A549 (cell line): ENCODE measurements at regions not wholly inside any gene's neighbourhood (a gene's known extent, or its start where the extent isn't known, plus 50 kb on each side); places are given as distances from the start of the nearest gene placed in this dataset.
A peak's percentile ranks its signal among the peaks of the same experiment; 100 is the strongest.

Source experiments
- ATAC-seq, 2 experiments: fragments of 200-7000 bp in 1 of 2; fragments of >200 bp in 1 of 2; cut with Nextera tagmentation in 1 of 2; cut with Tn5 transposase in 1 of 2; 3 replicates each; pipeline versions ENCODE4 v1.8.0 to v1.9.1; 2018 to 2020; ENCODE audit warnings: mild to moderate bottlenecking in 1 of 2, moderate library complexity in 1 of 2
- CTCF ChIA-PET: fragments of 300-600 bp; sonication (Branson Sonifier 250); formaldehyde crosslinking; extraction: SDS; loops from one replicate; lab custom pipeline; 2021; ENCODE audit warnings: antibody characterized with exemption, inconsistent platforms; lab: Yijun Ruan, JAX
- POLR2A ChIA-PET: fragments of 350-600 bp; formaldehyde crosslinking; extraction: SDS; loops from one replicate; lab custom pipeline; 2021; ENCODE audit warnings: antibody characterized with exemption, inconsistent platforms; lab: Yijun Ruan, JAX
- DNase-seq, 2 experiments: peaks; one replicate each; pipeline versions ENCODE4 v3.0.0 to v3.0.0-alpha.2; 2011 to 2016; ENCODE audit warnings: low read depth in 1 of 2, low spot score in 1 of 2
- FAIRE-seq: peaks from 2 replicates; lab custom pipeline; 2011; peaks lifted over from hg19 to GRCh38; lab: Jason Lieb, UNC
- H3K27ac ChIP-seq, 2 experiments: fragments of >200 bp; sonication (Bioruptor Twin); formaldehyde crosslinking; 3 replicates each; pipeline ENCODE4 v1.5.1; 2016 to 2017
- H3K4me1 ChIP-seq: fragments of >200 bp; sonication (Bioruptor Twin); formaldehyde crosslinking; 3 replicates; pipeline ENCODE4 v1.6.1; 2016
- H3K4me2 ChIP-seq: fragments of >200 bp; sonication (Bioruptor Twin); formaldehyde crosslinking; 3 replicates; pipeline ENCODE4 v1.6.1; 2016
- H3K4me3 ChIP-seq: fragments of >200 bp; sonication (Bioruptor Twin); formaldehyde crosslinking; 3 replicates; pipeline ENCODE4 v1.5.1; 2016
- H3K9me3 ChIP-seq: fragments of >200 bp; sonication (Bioruptor Twin); formaldehyde crosslinking; 3 replicates; pipeline ENCODE4 v1.6.1; 2016
- CBX2 ChIP-seq: fragments of 200-600 bp; sonication (generic); IDR thresholded peaks from 2 replicates; pipeline ENCODE4 v1.6.1; 2016; ENCODE audit warnings: low read depth, mild to moderate bottlenecking, borderline replicate concordance
- CHD4 ChIP-seq: fragments of 200-600 bp; sonication (generic); IDR thresholded peaks from 2 replicates; pipeline ENCODE4 v1.6.1; 2016; ENCODE audit warnings: antibody characterized with exemption, mild to moderate bottlenecking, borderline replicate concordance
- EP300 ChIP-seq, 2 experiments: fragments of >200 bp; sonication (Bioruptor Twin); formaldehyde crosslinking; IDR thresholded peaks; 2 replicates in 1 of 2; 3 replicates in 1 of 2; pipeline ENCODE4 v1.6.1; 2016 to 2017
- FOSB ChIP-seq: fragments of 250-450 bp; sonication (Bioruptor Pico); IDR thresholded peaks from 2 replicates; pipeline ENCODE4 v1.5.0; 2020; ENCODE audit warnings: mild to moderate bottlenecking, moderate library complexity
- FOSL2 ChIP-seq, 2 experiments: fragments of 450-650 bp in 1 of 2; fragments of >200 bp in 1 of 2; sonication (Bioruptor Twin) in 1 of 2; formaldehyde crosslinking; IDR thresholded peaks; 2 replicates each; pipeline versions ENCODE4 v1.5.0 to v1.6.1; 2016 to 2020; ENCODE audit warnings: mild to moderate bottlenecking in 1 of 2, moderate library complexity in 1 of 2
- HDAC2 ChIP-seq: fragments of 200-600 bp; sonication (generic); IDR thresholded peaks from 2 replicates; pipeline ENCODE4 v1.6.1; 2016
- HEYL ChIP-seq: fragments of 250-450 bp; sonication (Bioruptor Pico); IDR thresholded peaks from 2 replicates; pipeline ENCODE4 v1.8.0; 2021; ENCODE audit warnings: mild to moderate bottlenecking, moderate library complexity
- JUN ChIP-seq, 2 experiments: fragments of >200 bp; sonication (Bioruptor Twin); formaldehyde crosslinking; IDR thresholded peaks; 2 replicates in 1 of 2; 3 replicates in 1 of 2; pipeline ENCODE4 v1.6.1; 2016 to 2017
- JUNB ChIP-seq: fragments of >200 bp; sonication (Bioruptor Twin); formaldehyde crosslinking; IDR thresholded peaks from 2 replicates; pipeline ENCODE4 v1.6.1; 2016
- KDM1A ChIP-seq: fragments of 200-600 bp; sonication (generic); IDR thresholded peaks from 2 replicates; pipeline ENCODE4 v1.6.1; 2016; ENCODE audit warnings: low read depth, mild to moderate bottlenecking
- POLR2A ChIP-seq: IDR thresholded peaks from 2 replicates; pipeline ENCODE4 v1.6.1; 2012; ENCODE audit warnings: mild to moderate bottlenecking, low read length
- RAD21 ChIP-seq, 2 experiments: fragments of >200 bp in 1 of 2; sonication (Bioruptor Twin) in 1 of 2; formaldehyde crosslinking in 1 of 2; IDR thresholded peaks in 1 of 2; conservative IDR thresholded peaks in 1 of 2; 2 replicates in 1 of 2; 3 replicates in 1 of 2; pipeline ENCODE4 v1.6.1; 2012 to 2018; ENCODE audit warnings: inconsistent platforms in 1 of 2
- RARB ChIP-seq: fragments of 250-450 bp; sonication (Bioruptor Pico); IDR thresholded peaks from 2 replicates; pipeline ENCODE4 v1.8.0; 2021; ENCODE audit warnings: mild to moderate bottlenecking, moderate library complexity
- SMC3 ChIP-seq: fragments of >200 bp; sonication (Bioruptor Twin); formaldehyde crosslinking; IDR thresholded peaks from 3 replicates; pipeline ENCODE4 v1.6.1; 2018; ENCODE audit warnings: inconsistent platforms
- ZC3H11A ChIP-seq: fragments of 450-650 bp; IDR thresholded peaks from 2 replicates; pipeline ENCODE4 v1.6.1; 2014; ENCODE audit warnings: antibody characterized with exemption, mild to moderate bottlenecking
- WGBS: methylation state at CpG from one replicate; pipeline ENCODE4 v1.1.6; 2017; ENCODE audit errors: missing lambda C conversion rate; 5-methylcytosine and 5-hydroxymethylcytosine counted together
- TF ChIP-seq, protein P1 (sequence below): fragments of >200 bp; sonication (Bioruptor Twin); formaldehyde crosslinking; IDR thresholded peaks from 3 replicates; pipeline ENCODE4 v1.5.1; 2016
- TF ChIP-seq, protein P2 (sequence below): IDR thresholded peaks from 2 replicates; pipeline ENCODE4 v1.6.1; 2012; ENCODE audit warnings: low read depth, borderline replicate concordance

- CTCF ChIA-PET: interaction anchor here (0.7 to 10.1 kb wide), 47 partner anchors 9 to 1945 kb away, joined by 3 to 113 read pairs (median 4); no protein-coding TSS in a partner anchor
- WGBS: 4% methylated on average over 6 of the region's 6 CpGs
- Histone ChIP-seq H3K4me1 (no peaks in the 10 kb centered on the region), H3K4me3 (no peak overlapping the region), H3K27ac (no peak overlapping the region), H3K4me2 (no peak overlapping the region), H3K9me3 (no peaks in the 10 kb centered on the region)
- ATAC-seq (peak; percentile 84 to 88), DNase-seq (peak; percentile 53 to 71), FAIRE-seq (peak; percentile 72)
- POLR2A ChIA-PET: no interaction called here
- TF ChIP-seq, protein P1, sequence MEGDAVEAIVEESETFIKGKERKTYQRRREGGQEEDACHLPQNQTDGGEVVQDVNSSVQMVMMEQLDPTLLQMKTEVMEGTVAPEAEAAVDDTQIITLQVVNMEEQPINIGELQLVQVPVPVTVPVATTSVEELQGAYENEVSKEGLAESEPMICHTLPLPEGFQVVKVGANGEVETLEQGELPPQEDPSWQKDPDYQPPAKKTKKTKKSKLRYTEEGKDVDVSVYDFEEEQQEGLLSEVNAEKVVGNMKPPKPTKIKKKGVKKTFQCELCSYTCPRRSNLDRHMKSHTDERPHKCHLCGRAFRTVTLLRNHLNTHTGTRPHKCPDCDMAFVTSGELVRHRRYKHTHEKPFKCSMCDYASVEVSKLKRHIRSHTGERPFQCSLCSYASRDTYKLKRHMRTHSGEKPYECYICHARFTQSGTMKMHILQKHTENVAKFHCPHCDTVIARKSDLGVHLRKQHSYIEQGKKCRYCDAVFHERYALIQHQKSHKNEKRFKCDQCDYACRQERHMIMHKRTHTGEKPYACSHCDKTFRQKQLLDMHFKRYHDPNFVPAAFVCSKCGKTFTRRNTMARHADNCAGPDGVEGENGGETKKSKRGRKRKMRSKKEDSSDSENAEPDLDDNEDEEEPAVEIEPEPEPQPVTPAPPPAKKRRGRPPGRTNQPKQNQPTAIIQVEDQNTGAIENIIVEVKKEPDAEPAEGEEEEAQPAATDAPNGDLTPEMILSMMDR: peak; percentile 91
- TF ChIP-seq HEYL (CRISPR knock-in tag) (no peak), RAD21 (conservative IDR thresholded peaks at IDR 0.05 in 1 of 2, IDR thresholded peaks at IDR 0.05 in 1 of 2) (peak; percentile 88 to 94), SMC3 (peak; percentile 75), RARB (CRISPR knock-in tag) (no peak)
- TF ChIP-seq, protein P2, sequence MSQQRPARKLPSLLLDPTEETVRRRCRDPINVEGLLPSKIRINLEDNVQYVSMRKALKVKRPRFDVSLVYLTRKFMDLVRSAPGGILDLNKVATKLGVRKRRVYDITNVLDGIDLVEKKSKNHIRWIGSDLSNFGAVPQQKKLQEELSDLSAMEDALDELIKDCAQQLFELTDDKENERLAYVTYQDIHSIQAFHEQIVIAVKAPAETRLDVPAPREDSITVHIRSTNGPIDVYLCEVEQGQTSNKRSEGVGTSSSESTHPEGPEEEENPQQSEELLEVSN: no peak
These were observed 163.6 kb downstream of the SREK1 start for GRCh38 chr5:66307647-66308241.

DNA sequence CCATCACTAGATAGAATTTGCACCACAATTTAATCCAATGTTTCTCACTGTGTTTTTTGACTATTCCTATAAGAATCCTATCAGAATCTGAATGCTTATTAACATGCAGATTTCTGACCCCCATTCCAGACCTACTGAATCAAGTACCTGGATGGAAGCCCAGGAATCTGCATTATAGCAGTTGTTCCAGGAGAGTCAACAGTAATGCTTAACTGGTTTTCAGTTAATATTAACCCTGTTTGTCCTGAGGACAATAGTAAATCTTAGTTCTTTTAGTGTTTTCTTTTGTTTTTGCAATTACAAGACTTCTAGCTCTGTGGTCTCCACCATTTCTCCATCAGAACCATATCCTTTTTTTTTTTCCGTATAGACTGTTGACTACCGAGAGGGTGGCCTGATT lies 168.2 kb downstream of the SREK1 start:
- H3K4me2 ChIP-seq: no peak overlapping the region
- ChIA-PET CTCF (interaction anchor here (1.0 to 10.1 kb wide), 3 partner anchors 8 to 445 kb away, joined by 3 to 108 read pairs (median 3); no protein-coding TSS in a partner anchor), POLR2A (no interaction called here)
- H3K27ac ChIP-seq: no peak overlapping the region
- WGBS: 2% methylated on average over 2 of the region's 2 CpGs
- no peak overlapping the region for H3K4me3 ChIP-seq
- no peak for DNase-seq
- H3K4me1 ChIP-seq: no peaks in the 10 kb centered on the region
- no peak for TF ChIP-seq CHD4
- TF ChIP-seq CBX2: no peak
- TF ChIP-seq JUNB: no peak
- no peak for TF ChIP-seq FOSB (CRISPR knock-in tag)
- TF ChIP-seq, all 56 proteins: peak for 0
- FAIRE-seq: no peak
- ATAC-seq: no peak
- no peaks in the 10 kb centered on the region for H3K9me3 ChIP-seq

- no peak overlapping the region for H3K4me3 ChIP-seq
- TF ChIP-seq POLR2A: no peak
- TF ChIP-seq ZC3H11A: no peak
- no peak for TF ChIP-seq JUN (IDR thresholded peaks at IDR 0.05)
- TF ChIP-seq HDAC2: no peak
- TF ChIP-seq EP300 (IDR thresholded peaks at IDR 0.05): no peak
- TF ChIP-seq JUNB: no peak
- no peak for TF ChIP-seq KDM1A
- no peak for TF ChIP-seq FOSL2 (IDR thresholded peaks at IDR 0.05)
- TF ChIP-seq FOSL2 (CRISPR knock-in tag; IDR thresholded peaks at IDR 0.05): no peak
- TF ChIP-seq, protein P2: no peak
- H3K27ac ChIP-seq: no peak overlapping the region
- H3K4me1 ChIP-seq: no peaks in the 10 kb centered on the region
- ATAC-seq (no peak), DNase-seq (no peak), FAIRE-seq (no peak)
- no peaks in the 10 kb centered on the region for H3K9me3 ChIP-seq
- POLR2A ChIA-PET: no interaction called here
- CTCF ChIA-PET: interaction anchor here (1.6 to 14.0 kb wide), 2 partner anchors 9 kb away, joined by 4 to 113 read pairs; no protein-coding TSS in a partner anchor
- no peak overlapping the region for H3K4me2 ChIP-seq
These were observed 171.7 kb downstream of the SREK1 start for GRCh38 chr5:66315784-66316183.
